ENCODE measurements at regions not wholly inside any gene's neighbourhood (a gene's known extent, or its start where the extent isn't known, plus 50 kb on each side); places are given as distances from the start of the nearest gene placed in this dataset.

- in situ Hi-C loops (cut with MboI; ENCODE audit: low pct_unique_long_range_greater_than_20kb, low sequenced_read_pairs, unreplicated experiment): no loop called here
Measured at GRCh38 chr17:77507111-77507885, 366.5 kb downstream of the SEC14L1 start.

GRCh38 chr17:77508047-77508715, 367.4 kb downstream of the SEC14L1 start:
- no peak for DNase-seq (ENCODE audit: low spot score)
- in situ Hi-C loops (cut with MboI; ENCODE audit: low pct_unique_long_range_greater_than_20kb, low sequenced_read_pairs, unreplicated experiment): no loop called here
- TF ChIP-seq CTCF (IDR thresholded peaks at IDR 0.05; ENCODE audit: extremely low read depth, insufficient read depth, missing control alignments): no peak

More at GRCh38 chr17:77507111-77507885, 366.5 kb downstream of the SEC14L1 start:
- TF ChIP-seq CTCF (IDR thresholded peaks at IDR 0.05; ENCODE audit: extremely low read depth, insufficient read depth, missing control alignments): peak; percentile 6
- peak; percentile 14 for DNase-seq (ENCODE audit: low spot score)

GRCh38 chr17:77509089-77509488, 368.3 kb downstream of the SEC14L1 start:
- no peak for DNase-seq (ENCODE audit: low spot score)
- TF ChIP-seq CTCF (IDR thresholded peaks at IDR 0.05; ENCODE audit: extremely low read depth, insufficient read depth, missing control alignments): no peak
- in situ Hi-C loops (cut with MboI; ENCODE audit: low pct_unique_long_range_greater_than_20kb, low sequenced_read_pairs, unreplicated experiment): no loop called here

GRCh38 chr17:77509599-77509998, 368.8 kb downstream of the SEC14L1 start:
- no peak for DNase-seq (ENCODE audit: low spot score)
- in situ Hi-C loops (cut with MboI; ENCODE audit: low pct_unique_long_range_greater_than_20kb, low sequenced_read_pairs, unreplicated experiment): no loop called here
- TF ChIP-seq CTCF (IDR thresholded peaks at IDR 0.05; ENCODE audit: extremely low read depth, insufficient read depth, missing control alignments): no peak

- DNase-seq (ENCODE audit: low spot score): no peak
- in situ Hi-C loops (cut with MboI; ENCODE audit: low pct_unique_long_range_greater_than_20kb, low sequenced_read_pairs, unreplicated experiment): no loop called here
- TF ChIP-seq CTCF (IDR thresholded peaks at IDR 0.05; ENCODE audit: extremely low read depth, insufficient read depth, missing control alignments): no peak
Measured at GRCh38 chr17:77510133-77510796, 369.5 kb downstream of the SEC14L1 start.

- TF ChIP-seq CTCF (IDR thresholded peaks at IDR 0.05; ENCODE audit: extremely low read depth, insufficient read depth, missing control alignments): no peak
- DNase-seq (ENCODE audit: low spot score): no peak
- in situ Hi-C loops (cut with MboI; ENCODE audit: low pct_unique_long_range_greater_than_20kb, low sequenced_read_pairs, unreplicated experiment): no loop called here
Measured at GRCh38 chr17:77511514-77512061, 370.8 kb downstream of the SEC14L1 start.

Measured in GM13977 (cell line).